ENCODE measurements at regions not wholly inside any gene's neighbourhood (a gene's known extent, or its start where the extent isn't known, plus 50 kb on each side); places are given as distances from the start of the nearest gene placed in this dataset.

GRCh38 chr7:9407816-9408215 lies 974.4 kb downstream of the NXPH1 start:
- Histone ChIP-seq H3K36me3 (ENCODE audit: insufficient read depth, low read length) (no peaks in the 10 kb centered on the region), H3K27me3 (ENCODE audit: control insufficient read depth in 1 of 2, insufficient read depth in 2 of 2, low read length in 2 of 2) (no peaks in the 10 kb centered on the region), H3K27ac (ENCODE audit: low read depth in 1 of 2, low read length in 2 of 2) (no peak overlapping the region), H3K4me3 (ENCODE audit: low read length) (no peak overlapping the region), H3K4me1 (ENCODE audit: insufficient read depth, low read length) (no peaks in the 10 kb centered on the region), H3K9me3 (ENCODE audit: control insufficient read depth in 1 of 2, insufficient read depth in 1 of 2, low read length in 2 of 2) (peaks cover 0 to 6% of the 10 kb centered on the region in 2 experiments)
- DNase-seq (no peak), ATAC-seq (ENCODE audit: poor library complexity) (no peak)
- no peak overlapping the region for H3K4me3 Mint-ChIP-seq
- no peak for TF ChIP-seq CTCF (IDR thresholded peaks at IDR 0.05)
- H3K36me3 Mint-ChIP-seq (ENCODE audit: low read depth): no peaks in the 10 kb centered on the region
- CTCF ChIA-PET: no interaction called here
- intact Hi-C loops (cut with DNase I, micrococcal nuclease): no loop called here
- H3K27ac Mint-ChIP-seq: no peak overlapping the region
- no peaks in the 10 kb centered on the region for H3K27me3 Mint-ChIP-seq
- H3K4me1 Mint-ChIP-seq (ENCODE audit: low read depth): no peaks in the 10 kb centered on the region
- H3K9me3 Mint-ChIP-seq: peaks cover under 1% of the 10 kb centered on the region
- POLR2A ChIA-PET: no interaction called here

- DNase-seq (no peak), ATAC-seq (ENCODE audit: poor library complexity) (no peak)
- Mint-ChIP-seq H3K27me3 (no peaks in the 10 kb centered on the region), H3K4me3 (no peak overlapping the region), H3K9me3 (peaks cover 6% of the 10 kb centered on the region), H3K4me1 (ENCODE audit: low read depth) (no peaks in the 10 kb centered on the region), H3K36me3 (ENCODE audit: low read depth) (no peaks in the 10 kb centered on the region), H3K27ac (no peak overlapping the region)
- Histone ChIP-seq H3K27ac (ENCODE audit: low read depth in 1 of 2, low read length in 2 of 2) (no peak overlapping the region), H3K4me1 (ENCODE audit: insufficient read depth, low read length) (no peaks in the 10 kb centered on the region), H3K27me3 (ENCODE audit: control insufficient read depth in 1 of 2, insufficient read depth in 2 of 2, low read length in 2 of 2) (no peaks in the 10 kb centered on the region), H3K4me3 (ENCODE audit: low read length) (no peak overlapping the region), H3K9me3 (ENCODE audit: control insufficient read depth in 1 of 2, insufficient read depth in 1 of 2, low read length in 2 of 2) (peaks cover 0 to 4% of the 10 kb centered on the region in 2 experiments), H3K36me3 (ENCODE audit: insufficient read depth, low read length) (no peaks in the 10 kb centered on the region)
- no peak for TF ChIP-seq CTCF (IDR thresholded peaks at IDR 0.05)
- ChIA-PET CTCF (no interaction called here), POLR2A (no interaction called here)
- intact Hi-C loops (cut with DNase I, micrococcal nuclease): no loop called here
Observed at GRCh38 chr7:9453521-9453920, 1020.1 kb downstream of the NXPH1 start.

GRCh38 chr7:9488555-9488954 lies 1055.1 kb downstream of the NXPH1 start:
- no peaks in the 10 kb centered on the region for H3K4me1 ChIP-seq (ENCODE audit: insufficient read depth, low read length)
- ChIA-PET CTCF (no interaction called here), POLR2A (no interaction called here)
- Mint-ChIP-seq H3K36me3 (ENCODE audit: low read depth) (no peaks in the 10 kb centered on the region), H3K27me3 (no peaks in the 10 kb centered on the region), H3K9me3 (peaks cover 19% of the 10 kb centered on the region), H3K4me3 (no peak overlapping the region), H3K4me1 (ENCODE audit: low read depth) (no peaks in the 10 kb centered on the region), H3K27ac (no peak overlapping the region)
- intact Hi-C loops (cut with DNase I, micrococcal nuclease): no loop called here
- no peak overlapping the region for H3K27ac ChIP-seq (ENCODE audit: low read depth in 1 of 2, low read length in 2 of 2)
- H3K4me3 ChIP-seq (ENCODE audit: low read length): no peak overlapping the region
- no peak for TF ChIP-seq CTCF (IDR thresholded peaks at IDR 0.05)
- no peaks in the 10 kb centered on the region for H3K36me3 ChIP-seq (ENCODE audit: insufficient read depth, low read length)
- H3K27me3 ChIP-seq (ENCODE audit: control insufficient read depth in 1 of 2, insufficient read depth in 2 of 2, low read length in 2 of 2): no peaks in the 10 kb centered on the region
- DNase-seq (no peak), ATAC-seq (ENCODE audit: poor library complexity) (no peak)
- peaks cover 5 to 12% of the 10 kb centered on the region in 2 experiments for H3K9me3 ChIP-seq (ENCODE audit: control insufficient read depth in 1 of 2, insufficient read depth in 1 of 2, low read length in 2 of 2)
